OCI-LY7 (cell line): ENCODE measurements at regions not wholly inside any gene's neighbourhood (a gene's known extent, or its start where the extent isn't known, plus 50 kb on each side); places are given as distances from the start of the nearest gene placed in this dataset.

Experiments
- BruUV-seq: library from RNA; stranded (reverse); fragments of 400-500 nt; replicated peaks from 2 replicates; lab custom pipeline; 2021; lab: Mats Ljungman, UMichigan
- CTCF ChIA-PET: fragments of 300-600 bp; sonication (Branson Sonifier 250); formaldehyde crosslinking; loops from one replicate; lab custom pipeline; 2022; ENCODE audit warnings: antibody characterized with exemption; ENCODE audit not compliant: unreplicated experiment; lab: Charles Lee
- POLR2A ChIA-PET: fragments of 300-600 bp; sonication (Branson Sonifier 250); formaldehyde crosslinking; loops from one replicate; lab custom pipeline; 2022; ENCODE audit warnings: antibody characterized with exemption; lab: Charles Lee
- DNase-seq: peaks from one replicate; pipeline ENCODE4 v3.0.0-alpha.2; 2015; ENCODE audit warnings: low spot score
- H2AFZ ChIP-seq: fragments of 200-600 bp; sonication (generic), shearing (Covaris generic); 2 replicates; pipeline ENCODE4 v1.6.1; 2014; ENCODE audit warnings: mild to moderate bottlenecking, antibody characterized with exemption, low read length, moderate library complexity
- H3K27ac ChIP-seq: fragments of 200-600 bp; sonication (generic); 2 replicates; pipeline ENCODE4 v1.5.1; 2014; ENCODE audit warnings: mixed run types, low read depth, mild to moderate bottlenecking, moderate library complexity, low read length, inconsistent platforms; ENCODE audit not compliant: poor library complexity, severe bottlenecking
- H3K36me3 ChIP-seq: fragments of 200-600 bp; sonication (generic); 2 replicates; pipeline ENCODE4 v1.6.1; 2014; ENCODE audit warnings: mild to moderate bottlenecking, antibody characterized with exemption, low read length, moderate library complexity, mixed read lengths; ENCODE audit not compliant: insufficient read depth
- H3K4me1 ChIP-seq: fragments of 200-600 bp; sonication (generic); 2 replicates; pipeline ENCODE4 v1.5.1; 2014; ENCODE audit warnings: mild to moderate bottlenecking, low read length; ENCODE audit not compliant: insufficient read depth, poor library complexity, severe bottlenecking
- H3K4me2 ChIP-seq: fragments of 200-600 bp; sonication (generic); 2 replicates; pipeline ENCODE4 v1.6.1; 2014; ENCODE audit warnings: mild to moderate bottlenecking, low read length
- H3K4me3 ChIP-seq: fragments of 200-600 bp; sonication (generic); 2 replicates; pipeline ENCODE4 v1.5.1; 2014; ENCODE audit warnings: mild to moderate bottlenecking, low read depth, low read length; ENCODE audit not compliant: poor library complexity, severe bottlenecking
- H3K79me2 ChIP-seq: fragments of 200-600 bp; sonication (generic); 2 replicates; pipeline ENCODE4 v1.6.1; 2016; ENCODE audit warnings: low read depth, mild to moderate bottlenecking, low read length, moderate library complexity, mixed read lengths; ENCODE audit not compliant: insufficient read depth
- H3K9me2 ChIP-seq: fragments of 200-600 bp; sonication (generic); 2 replicates; pipeline ENCODE4 v1.6.1; 2016; ENCODE audit warnings: mild to moderate bottlenecking, low read length, mixed read lengths; ENCODE audit not compliant: insufficient read depth
- H3K9me3 ChIP-seq: fragments of 200-600 bp; sonication (generic); 2 replicates; pipeline ENCODE4 v1.6.1; 2014; ENCODE audit warnings: mild to moderate bottlenecking, mixed run types, low read length, mixed read lengths
- H4K20me1 ChIP-seq: fragments of 200-600 bp; sonication (generic); 2 replicates; pipeline ENCODE4 v1.6.1; 2014; ENCODE audit warnings: mild to moderate bottlenecking, antibody characterized with exemption, low read length, moderate library complexity, mixed read lengths; ENCODE audit not compliant: insufficient read depth
- CTCF ChIP-seq: fragments of 200-600 bp; sonication (generic); conservative IDR thresholded peaks from 2 replicates; pipeline ENCODE4 v1.5.1; 2014; ENCODE audit warnings: mild to moderate bottlenecking, antibody characterized with exemption, low read length, moderate library complexity, mixed read lengths
- EZH2phosphoT487 ChIP-seq: fragments of 200-600 bp; sonication (generic); IDR thresholded peaks from 2 replicates; pipeline ENCODE4 v1.6.1; 2018; ENCODE audit warnings: low read depth, borderline replicate concordance, mild to moderate bottlenecking, mixed run types, antibody characterized with exemption, low read length, moderate library complexity, mixed read lengths
- intact Hi-C: fragments of 100-400 bp; cut with micrococcal nuclease; formaldehyde crosslinking; loops from one replicate; pipeline ENCODE4 v1.10.0; 2022; ENCODE audit not compliant: unreplicated experiment

GRCh38 chr5:57561231-57561842 is 78.7 kb upstream of the ACTBL2 start:
- CTCF ChIA-PET: no interaction called here
- no peaks in the 10 kb centered on the region for H3K4me1 ChIP-seq
- no peak overlapping the region for H3K27ac ChIP-seq
- no peak overlapping the region for H3K4me2 ChIP-seq
- POLR2A ChIA-PET: interaction anchor here (0.5 to 0.9 kb wide), 2 partner anchors 9 to 1389 kb away, joined by 3 read pairs; no protein-coding TSS in a partner anchor
- H3K4me3 ChIP-seq: no peak overlapping the region
- DNase-seq: no peak
- no peaks in the 10 kb centered on the region for H3K36me3 ChIP-seq
- no peak overlapping the region for H2AFZ ChIP-seq
- no peaks in the 10 kb centered on the region for H4K20me1 ChIP-seq
- no peaks in the 10 kb centered on the region for H3K79me2 ChIP-seq
- no TSS peak for BruUV-seq
- H3K9me2 ChIP-seq: no peaks in the 10 kb centered on the region; the same call in 1 of the 2 replicates
- intact Hi-C loops: no loop called here
- H3K9me3 ChIP-seq: no peaks in the 10 kb centered on the region
- TF ChIP-seq CTCF (no peak), EZH2phosphoT487 (no peak)

GRCh38 chr5:57559110-57559635 is 76.6 kb upstream of the ACTBL2 start:
- Histone ChIP-seq H3K27ac (no peak overlapping the region), H3K4me1 (no peaks in the 10 kb centered on the region), H4K20me1 (no peaks in the 10 kb centered on the region), H3K9me3 (no peaks in the 10 kb centered on the region), H3K9me2 (no peaks in the 10 kb centered on the region), H3K36me3 (no peaks in the 10 kb centered on the region), H3K79me2 (no peaks in the 10 kb centered on the region), H3K4me3 (no peak overlapping the region), H2AFZ (no peak overlapping the region), H3K4me2 (no peak overlapping the region)
- CTCF ChIA-PET: no interaction called here
- TF ChIP-seq CTCF (no peak), EZH2phosphoT487 (no peak)
- no TSS peak for BruUV-seq
- POLR2A ChIA-PET: interaction anchor here (0.6 kb wide), 1 partner anchor 44 kb away, joined by 3 read pairs; no protein-coding TSS in a partner anchor
- intact Hi-C loops: no loop called here
- no peak for DNase-seq

GRCh38 chr5:57552033-57552432 is 69.4 kb upstream of the ACTBL2 start:
- H2AFZ ChIP-seq: no peak overlapping the region
- no peaks in the 10 kb centered on the region for H3K79me2 ChIP-seq
- no peaks in the 10 kb centered on the region for H4K20me1 ChIP-seq
- no peak for DNase-seq
- no peak overlapping the region for H3K27ac ChIP-seq
- no peak overlapping the region for H3K4me2 ChIP-seq
- no peaks in the 10 kb centered on the region for H3K9me3 ChIP-seq
- no peak overlapping the region for H3K4me3 ChIP-seq
- intact Hi-C loops: no loop called here
- H3K9me2 ChIP-seq: no peaks in the 10 kb centered on the region
- no peaks in the 10 kb centered on the region for H3K4me1 ChIP-seq
- TF ChIP-seq CTCF (no peak), EZH2phosphoT487 (no peak)
- no TSS peak for BruUV-seq
- no peaks in the 10 kb centered on the region for H3K36me3 ChIP-seq
- POLR2A ChIA-PET: interaction anchor here (0.8 kb wide), 1 partner anchor 1501 kb away, joined by 3 read pairs; no protein-coding TSS in a partner anchor
- CTCF ChIA-PET: no interaction called here
